Fibroblast of upper back skin (primary cell): ENCODE measurements at regions not wholly inside any gene's neighbourhood (a gene's known extent, or its start where the extent isn't known, plus 50 kb on each side); places are given as distances from the start of the nearest gene placed in this dataset.
"Not testable (repeated sequence)": the region's sequence is repeated elsewhere in the genome, so short reads cannot be mapped to it uniquely, and the experiment has no call there.

ENCODE experiments used
- DNase-seq: peaks from one replicate; pipeline ENCODE4 v3.0.0-alpha.2; 2013

GRCh38 chr10:87416892-87417291 lies 59.3 kb downstream of the NUTM2D start:
- not testable (repeated sequence) for DNase-seq

GRCh38 chr10:87422641-87423040 lies 65.1 kb downstream of the NUTM2D start:
- DNase-seq = peak; percentile 53

DNA sequence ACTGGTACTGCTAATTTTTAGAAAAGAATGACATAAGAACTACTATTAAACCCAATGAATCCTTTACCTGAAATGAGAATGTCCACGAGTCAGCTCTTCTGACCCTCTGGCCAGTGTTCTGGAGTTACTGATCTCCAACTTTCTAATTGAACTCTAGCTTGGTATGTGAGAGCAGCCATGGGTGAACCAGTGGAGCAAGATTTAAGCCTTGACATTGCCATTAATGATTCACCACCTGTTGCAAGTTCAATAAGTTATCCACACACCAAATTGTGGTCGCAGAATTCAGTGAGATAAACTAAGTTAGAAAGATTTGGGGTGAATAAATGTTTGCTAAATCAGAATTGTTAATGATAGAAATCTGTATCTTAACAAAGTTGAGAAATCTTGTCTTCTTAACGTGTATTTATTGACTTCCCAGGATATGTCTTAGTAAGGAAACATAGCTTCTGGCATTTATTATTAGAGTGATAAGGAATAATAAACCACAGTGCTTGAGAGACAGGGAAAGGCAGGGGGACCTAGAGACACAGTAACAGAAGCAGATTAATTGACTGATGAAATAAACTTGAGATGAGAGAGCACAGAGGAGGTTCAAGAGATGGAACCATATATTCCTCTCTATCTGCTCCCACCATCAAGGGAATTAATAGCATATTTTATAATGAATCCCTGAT lies 67.3 kb downstream of the NUTM2D start:
- DNase-seq = not testable (repeated sequence)

GRCh38 chr10:87433836-87434235 lies 70.9 kb upstream of the MINPP1 start:
- DNase-seq = not testable (repeated sequence)

- not testable (repeated sequence) for DNase-seq
Measured at GRCh38 chr10:87435295-87435826, 69.3 kb upstream of the MINPP1 start.

DNA sequence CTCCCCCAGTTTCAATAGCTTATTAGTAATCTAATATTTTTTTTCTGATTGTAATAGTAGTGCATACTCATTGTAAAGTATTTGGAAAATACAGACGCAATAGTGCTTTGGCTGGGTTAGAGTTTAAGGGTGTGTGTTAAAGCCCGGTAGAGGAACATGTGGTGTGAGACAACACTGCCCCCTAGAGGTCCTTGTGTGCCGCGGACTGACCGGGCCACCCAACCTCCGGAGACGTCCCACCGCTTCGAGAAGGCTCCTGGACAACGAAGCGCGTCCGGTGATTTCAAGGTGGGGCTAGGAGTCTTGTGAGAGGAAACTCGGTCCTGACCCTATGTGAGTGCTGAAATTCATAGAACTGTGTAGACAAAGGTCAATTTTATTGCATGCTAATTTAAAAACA lies 68.6 kb upstream of the MINPP1 start:
- DNase-seq = not testable (repeated sequence)

DNA sequence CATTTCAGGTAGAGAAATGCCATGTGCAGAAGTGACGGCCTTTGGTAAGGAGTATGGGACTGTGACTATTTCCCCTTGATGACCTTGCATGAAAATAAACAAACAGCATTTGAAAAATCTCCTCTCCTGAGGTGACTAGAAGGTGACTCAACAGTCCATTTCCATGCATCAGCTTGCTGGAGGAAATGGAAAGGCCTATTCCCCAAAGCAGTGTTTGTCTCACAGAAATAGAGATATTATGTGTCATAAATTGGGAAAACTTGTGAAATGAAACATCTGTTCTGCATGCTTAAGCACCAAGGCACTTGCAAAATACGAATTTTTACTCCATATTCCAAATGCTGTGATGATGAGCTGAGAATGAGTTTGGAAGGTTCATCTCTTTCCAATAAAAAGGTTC lies 67.2 kb upstream of the MINPP1 start:
- peak; percentile 38 for DNase-seq
